H9 (cell line): ENCODE measurements at regions not wholly inside any gene's neighbourhood (a gene's known extent, or its start where the extent isn't known, plus 50 kb on each side); places are given as distances from the start of the nearest gene placed in this dataset.

Experiments
- DNase-seq: peaks from one replicate; pipeline ENCODE4 v3.0.0-alpha.2; 2017
- H2AFZ ChIP-seq: one replicate; pipeline ENCODE4 v1.6.1; 2013; ENCODE audit warnings: mild to moderate bottlenecking, low read length, control low read depth, moderate library complexity
- H2AK5ac ChIP-seq: 2 replicates; pipeline ENCODE4 v1.6.1; 2013; ENCODE audit warnings: low read length, control low read depth, mixed read lengths; ENCODE audit not compliant: insufficient read length
- H2BK120ac ChIP-seq: one replicate; pipeline ENCODE4 v1.6.1; 2013; ENCODE audit warnings: low read depth, mild to moderate bottlenecking, low read length, control low read depth, inconsistent platforms; ENCODE audit not compliant: poor library complexity, severe bottlenecking
- H2BK12ac ChIP-seq: 2 replicates; pipeline ENCODE4 v1.6.1; 2013; ENCODE audit warnings: low read length, control low read depth, mixed read lengths, low read depth; ENCODE audit not compliant: insufficient read length
- H2BK15ac ChIP-seq: 2 replicates; pipeline ENCODE4 v1.6.1; 2013; ENCODE audit warnings: low read depth, low read length, control low read depth
- H2BK20ac ChIP-seq: one replicate; pipeline ENCODE4 v1.6.1; 2013; ENCODE audit warnings: low read depth, mild to moderate bottlenecking, low read length, control low read depth, inconsistent platforms; ENCODE audit not compliant: poor library complexity, severe bottlenecking
- H2BK5ac ChIP-seq: 2 replicates; pipeline ENCODE4 v1.6.1; 2013; ENCODE audit warnings: low read length, control low read depth, mixed read lengths; ENCODE audit not compliant: insufficient read length
- H3K14ac ChIP-seq: 2 replicates; pipeline ENCODE4 v1.6.1; 2013; ENCODE audit warnings: low read length, control low read depth; ENCODE audit not compliant: insufficient read depth
- H3K18ac ChIP-seq: 2 replicates; pipeline ENCODE4 v1.6.1; 2013; ENCODE audit warnings: low read depth, mild to moderate bottlenecking, mixed read lengths, low read length, control low read depth; ENCODE audit not compliant: insufficient read length
- H3K23ac ChIP-seq: 2 replicates; pipeline ENCODE4 v1.6.1; 2013; ENCODE audit warnings: low read length, control low read depth, mixed read lengths, low read depth; ENCODE audit not compliant: insufficient read length
- H3K23me2 ChIP-seq: 2 replicates; pipeline ENCODE4 v1.6.1; 2013; ENCODE audit warnings: low read depth, mild to moderate bottlenecking, mixed read lengths, low read length, control low read depth; ENCODE audit not compliant: insufficient read length, poor library complexity, severe bottlenecking
- H3K27ac ChIP-seq: 2 replicates; pipeline ENCODE4 v1.5.1; 2013; ENCODE audit warnings: low read length, control low read depth, mixed read lengths, low read depth; ENCODE audit not compliant: insufficient read length
- H3K27me3 ChIP-seq: 2 replicates; pipeline ENCODE4 v1.6.1; 2013; ENCODE audit warnings: low read length, control low read depth, inconsistent platforms; ENCODE audit not compliant: insufficient read depth
- H3K4ac ChIP-seq: 2 replicates; pipeline ENCODE4 v1.6.1; 2013; ENCODE audit warnings: low read depth, mild to moderate bottlenecking, control low read depth, inconsistent platforms, low read length, moderate library complexity
- H3K4me1 ChIP-seq: 2 replicates; pipeline ENCODE4 v1.6.1; 2013; ENCODE audit warnings: low read length, control low read depth, inconsistent platforms; ENCODE audit not compliant: insufficient read depth
- H3K4me2 ChIP-seq: 2 replicates; pipeline ENCODE4 v1.6.1; 2013; ENCODE audit warnings: low read length, control low read depth, mixed read lengths; ENCODE audit not compliant: insufficient read length, insufficient read depth
- H3K56ac ChIP-seq: 2 replicates; pipeline ENCODE4 v1.6.1; 2013; ENCODE audit warnings: low read depth, mild to moderate bottlenecking, mixed read lengths, low read length, control low read depth; ENCODE audit not compliant: insufficient read length
- H3K79me1 ChIP-seq: 2 replicates; pipeline ENCODE4 v1.6.1; 2013; ENCODE audit warnings: low read depth, mild to moderate bottlenecking, moderate library complexity, low read length, control low read depth, inconsistent platforms; ENCODE audit not compliant: insufficient read depth, poor library complexity, severe bottlenecking
- H3K79me2 ChIP-seq: 2 replicates; pipeline ENCODE4 v1.6.1; 2013; ENCODE audit warnings: low read length, control low read depth, inconsistent platforms; ENCODE audit not compliant: insufficient read depth
- H3K9ac ChIP-seq: 2 replicates; pipeline ENCODE4 v1.6.1; 2013; ENCODE audit warnings: low read length, control low read depth, mixed read lengths; ENCODE audit not compliant: insufficient read length; ENCODE audit errors: extremely low read depth
- H3K9me3 ChIP-seq: one replicate; pipeline ENCODE4 v1.6.1; 2013; ENCODE audit warnings: low read depth, low read length, inconsistent platforms; ENCODE audit not compliant: control insufficient read depth
- H3T11ph ChIP-seq: one replicate; pipeline ENCODE4 v1.6.1; 2013; ENCODE audit warnings: mild to moderate bottlenecking, low read length, control low read depth, inconsistent platforms
- H4K20me1 ChIP-seq: one replicate; pipeline ENCODE4 v1.6.1; 2013; ENCODE audit not compliant: control insufficient read depth, insufficient read length, insufficient read depth
- H4K5ac ChIP-seq: 2 replicates; pipeline ENCODE4 v1.6.1; 2013; ENCODE audit warnings: low read depth, mild to moderate bottlenecking, mixed read lengths, low read length, control low read depth; ENCODE audit not compliant: insufficient read length
- H4K8ac ChIP-seq: replicated peaks from 2 replicates; pipeline ENCODE4 v1.6.1; 2013; ENCODE audit warnings: low read length, control low read depth, mixed read lengths, low read depth; ENCODE audit not compliant: insufficient read length
- H4K91ac ChIP-seq: 2 replicates; pipeline ENCODE4 v1.6.1; 2013; ENCODE audit warnings: low read depth, mild to moderate bottlenecking, moderate library complexity, mixed read lengths, low read length, control low read depth; ENCODE audit not compliant: insufficient read length
- H3K27ac Mint-ChIP-seq, 3 experiments: 2 replicates in 2 of 3; 3 replicates in 1 of 3; pipeline ENCODE4 v1.8.0; 2020 to 2021; ENCODE audit warnings: mixed read lengths in 3 of 3, mild to moderate bottlenecking in 1 of 3, moderate library complexity in 1 of 3
- H3K27me3 Mint-ChIP-seq: 2 replicates; pipeline ENCODE4 v1.8.0; 2021; ENCODE audit warnings: low read depth, mild to moderate bottlenecking, moderate library complexity, mixed read lengths
- H3K36me3 Mint-ChIP-seq, 3 experiments: 2 replicates in 2 of 3; 3 replicates in 1 of 3; pipeline ENCODE4 v1.8.0; 2020 to 2021; ENCODE audit warnings: low read depth in 3 of 3, mixed read lengths in 3 of 3; ENCODE audit not compliant: insufficient read depth in 1 of 3
- H3K4me1 Mint-ChIP-seq, 2 experiments: 2 replicates each; pipeline ENCODE4 v1.8.0; 2020; ENCODE audit warnings: mixed read lengths in 2 of 2
- H3K4me3 Mint-ChIP-seq, 2 experiments: 2 replicates in 1 of 2; 3 replicates in 1 of 2; pipeline ENCODE4 v1.8.0; 2020 to 2021; ENCODE audit warnings: mild to moderate bottlenecking in 2 of 2, mixed read lengths in 2 of 2, moderate library complexity in 1 of 2
- H3K9me3 Mint-ChIP-seq, 2 experiments: 2 replicates in 1 of 2; 3 replicates in 1 of 2; pipeline ENCODE4 v1.8.0; 2020; ENCODE audit warnings: mild to moderate bottlenecking in 2 of 2, mixed read lengths in 2 of 2, moderate library complexity in 1 of 2
- CTCF ChIP-seq: fragments of 200-600 bp; sonication (generic); conservative IDR thresholded peaks from 3 replicates; pipeline ENCODE4 v1.8.0; 2021; ENCODE audit warnings: antibody characterized with exemption, mild to moderate bottlenecking
- WGBS: extraction: QIAGEN DNeasy Blood & Tissue Kit; methylation state at CpG from one replicate; pipeline ENCODE4 v1.1.7; 2013; ENCODE audit warnings: missing lambda C conversion rate, low lambda C conversion rate, mixed read lengths; ENCODE audit not compliant: insufficient read length; ENCODE audit errors: extremely low coverage; 5-methylcytosine and 5-hydroxymethylcytosine counted together

- Histone ChIP-seq H2BK20ac (no peak overlapping the region), H2AK5ac (no peak overlapping the region), H3K79me1 (no peaks in the 10 kb centered on the region), H2AFZ (no peak overlapping the region), H4K8ac (no peak overlapping the region), H3T11ph (no peak overlapping the region), H3K18ac (no peak overlapping the region), H2BK12ac (no peak overlapping the region), H2BK120ac (no peak overlapping the region), H2BK15ac (no peak overlapping the region), H3K4me1 (no peaks in the 10 kb centered on the region), H3K56ac (no peak overlapping the region), H3K9me3 (no peaks in the 10 kb centered on the region), H3K23me2 (no peaks in the 10 kb centered on the region), H3K79me2 (no peaks in the 10 kb centered on the region), H4K20me1 (no peaks in the 10 kb centered on the region), H3K9ac (no peak overlapping the region), H2BK5ac (no peak overlapping the region), H3K4ac (no peak overlapping the region), H3K14ac (no peak overlapping the region), H3K23ac (no peak overlapping the region), H4K5ac (no peak overlapping the region), H3K4me2 (no peak overlapping the region), H3K27me3 (no peaks in the 10 kb centered on the region), H3K27ac (no peak overlapping the region), H4K91ac (no peak overlapping the region)
- no peak for DNase-seq
- H3K36me3 Mint-ChIP-seq = no peaks in the 10 kb centered on the region; a peak in 1 of 7 replicates
- no peaks in the 10 kb centered on the region; the same call in 1 of the 2 replicates for H3K27me3 Mint-ChIP-seq
- peaks cover 6 to 8% of the 10 kb centered on the region in 2 experiments; a peak in 3 of 4 replicates for H3K4me1 Mint-ChIP-seq
- H3K9me3 Mint-ChIP-seq = no peaks in the 10 kb centered on the region
- no peak for TF ChIP-seq CTCF
- WGBS = no CpG with 5 or more reads among the region's 6 CpGs
- H3K27ac Mint-ChIP-seq = no peak overlapping the region
- H3K4me3 Mint-ChIP-seq = no peak overlapping the region
Observed at GRCh38 chr4:17057035-17057434, 158.6 kb upstream of the LDB2 start.
